GM13977 (cell line): ENCODE measurements at regions not wholly inside any gene's neighbourhood (a gene's known extent, or its start where the extent isn't known, plus 50 kb on each side); places are given as distances from the start of the nearest gene placed in this dataset.

Source experiments
- DNase-seq: peaks from one replicate; pipeline ENCODE4 v3.0.0; 2012; ENCODE audit warnings: low spot score
- in situ Hi-C: fragments of 300-500 bp; cut with MboI; formaldehyde crosslinking; loops from one replicate; pipeline ENCODE4 v1.12.0; 2022; ENCODE audit warnings: low sequenced_read_pairs, low pct_unique_long_range_greater_than_20kb, mixed read lengths, inconsistent platforms; ENCODE audit not compliant: unreplicated experiment
- TF ChIP-seq, protein P1 (sequence below): IDR thresholded peaks from 2 replicates; pipeline ENCODE4 v1.5.1; 2012; ENCODE audit warnings: mild to moderate bottlenecking, control low read depth; ENCODE audit not compliant: insufficient read depth; ENCODE audit errors: extremely low read depth, missing control alignments

DNA sequence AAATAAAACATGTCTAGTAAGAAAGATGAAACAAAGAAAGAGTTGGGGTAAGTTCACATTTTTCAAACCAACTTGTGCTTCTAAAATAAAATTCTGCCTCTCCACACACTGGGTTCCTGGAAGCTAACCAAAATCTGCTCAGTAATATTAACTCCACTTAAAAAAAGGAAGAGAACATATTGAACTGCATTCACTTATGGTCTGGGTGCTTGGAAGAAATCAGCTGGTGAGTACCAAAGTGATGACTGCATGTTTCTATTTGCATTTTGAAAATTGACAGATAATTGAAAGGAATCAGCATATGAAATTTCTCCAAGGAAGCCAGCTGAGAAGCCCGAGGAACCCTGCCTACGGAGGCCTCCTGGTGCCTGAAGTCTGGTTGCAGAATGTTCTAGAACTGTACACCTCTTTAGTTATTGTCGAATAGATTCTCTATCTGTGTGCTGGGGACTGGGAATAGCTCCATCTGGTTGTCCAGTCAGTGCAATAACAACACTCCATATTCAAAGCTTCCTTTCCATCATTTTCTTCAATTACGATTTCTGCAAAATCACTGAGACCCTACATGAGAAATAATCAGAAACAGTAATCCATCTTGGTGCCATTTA is 836.1 kb downstream of the VRK1 start:
- TF ChIP-seq, protein P1, sequence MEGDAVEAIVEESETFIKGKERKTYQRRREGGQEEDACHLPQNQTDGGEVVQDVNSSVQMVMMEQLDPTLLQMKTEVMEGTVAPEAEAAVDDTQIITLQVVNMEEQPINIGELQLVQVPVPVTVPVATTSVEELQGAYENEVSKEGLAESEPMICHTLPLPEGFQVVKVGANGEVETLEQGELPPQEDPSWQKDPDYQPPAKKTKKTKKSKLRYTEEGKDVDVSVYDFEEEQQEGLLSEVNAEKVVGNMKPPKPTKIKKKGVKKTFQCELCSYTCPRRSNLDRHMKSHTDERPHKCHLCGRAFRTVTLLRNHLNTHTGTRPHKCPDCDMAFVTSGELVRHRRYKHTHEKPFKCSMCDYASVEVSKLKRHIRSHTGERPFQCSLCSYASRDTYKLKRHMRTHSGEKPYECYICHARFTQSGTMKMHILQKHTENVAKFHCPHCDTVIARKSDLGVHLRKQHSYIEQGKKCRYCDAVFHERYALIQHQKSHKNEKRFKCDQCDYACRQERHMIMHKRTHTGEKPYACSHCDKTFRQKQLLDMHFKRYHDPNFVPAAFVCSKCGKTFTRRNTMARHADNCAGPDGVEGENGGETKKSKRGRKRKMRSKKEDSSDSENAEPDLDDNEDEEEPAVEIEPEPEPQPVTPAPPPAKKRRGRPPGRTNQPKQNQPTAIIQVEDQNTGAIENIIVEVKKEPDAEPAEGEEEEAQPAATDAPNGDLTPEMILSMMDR: no peak
- in situ Hi-C loops: no loop called here
- DNase-seq: no peak

GRCh38 chr14:97634751-97635150 is 837.6 kb downstream of the VRK1 start:
- TF ChIP-seq, protein P1: no peak
- in situ Hi-C loops: no loop called here
- no peak for DNase-seq

DNA sequence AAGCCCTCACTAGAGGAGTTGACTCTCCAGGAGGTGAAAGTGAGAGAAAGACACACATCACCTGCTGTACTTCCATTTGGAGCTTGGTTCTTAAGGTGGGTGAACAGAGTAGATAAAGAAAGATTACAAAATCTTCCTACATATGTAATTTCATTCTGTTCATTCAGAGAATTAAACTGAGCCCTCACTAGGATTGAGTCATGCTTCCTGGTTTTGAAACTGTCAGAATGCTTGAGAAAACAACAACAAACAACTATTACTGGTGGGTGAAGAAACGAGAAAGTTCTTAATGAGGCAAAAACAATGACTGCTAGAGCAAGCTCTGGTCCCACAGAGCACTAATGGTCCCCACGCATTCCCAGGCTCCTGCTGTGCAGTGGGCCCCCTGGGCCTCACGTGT is 841.7 kb downstream of the VRK1 start:
- no peak for DNase-seq
- in situ Hi-C loops: no loop called here

DNA sequence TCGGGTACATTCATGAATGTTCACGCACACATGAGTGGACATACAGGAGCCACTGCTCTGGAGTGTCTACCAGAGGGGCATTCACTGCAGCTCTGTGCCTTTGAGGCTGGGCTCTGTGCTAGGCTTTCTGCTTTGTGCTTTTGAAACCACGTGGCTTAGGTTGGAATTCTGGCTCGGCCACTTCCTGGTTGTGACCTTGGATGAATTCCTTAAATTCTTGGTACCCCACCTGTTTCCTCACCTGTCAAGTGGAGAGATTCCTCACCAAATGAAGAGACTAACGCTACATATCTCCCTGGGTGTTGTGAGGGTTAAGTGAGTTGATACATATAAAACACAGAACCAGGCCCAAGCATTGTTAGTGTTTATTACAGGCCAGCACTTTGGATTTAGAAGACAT is 842.8 kb downstream of the VRK1 start:
- TF ChIP-seq, protein P1: no peak
- DNase-seq: no peak
- in situ Hi-C loops: no loop called here

More for the DNA sequence above, 841.7 kb downstream of the VRK1 start:
- TF ChIP-seq, protein P1: no peak

DNA sequence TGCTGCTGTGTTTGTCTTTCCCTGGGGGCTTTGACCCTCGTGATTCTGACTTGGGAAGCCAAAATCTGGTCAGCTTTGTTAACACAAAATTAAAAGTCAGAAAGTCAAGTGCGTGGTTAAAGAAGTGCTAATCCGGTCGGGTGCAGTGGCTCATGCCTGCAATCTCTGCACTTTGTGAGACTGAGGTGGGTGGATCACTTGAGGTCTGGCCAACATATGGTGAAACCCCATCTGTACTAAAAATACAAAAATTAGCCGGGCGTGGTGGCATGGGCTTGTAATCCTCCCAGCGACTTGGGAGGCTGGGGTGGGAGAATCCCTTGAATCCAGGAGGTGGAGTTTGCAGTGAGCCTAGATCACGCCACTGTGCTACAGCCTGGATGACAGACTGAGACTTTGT is 844.6 kb downstream of the VRK1 start:
- in situ Hi-C loops: no loop called here
- no peak for DNase-seq
- TF ChIP-seq, protein P1: no peak

DNA sequence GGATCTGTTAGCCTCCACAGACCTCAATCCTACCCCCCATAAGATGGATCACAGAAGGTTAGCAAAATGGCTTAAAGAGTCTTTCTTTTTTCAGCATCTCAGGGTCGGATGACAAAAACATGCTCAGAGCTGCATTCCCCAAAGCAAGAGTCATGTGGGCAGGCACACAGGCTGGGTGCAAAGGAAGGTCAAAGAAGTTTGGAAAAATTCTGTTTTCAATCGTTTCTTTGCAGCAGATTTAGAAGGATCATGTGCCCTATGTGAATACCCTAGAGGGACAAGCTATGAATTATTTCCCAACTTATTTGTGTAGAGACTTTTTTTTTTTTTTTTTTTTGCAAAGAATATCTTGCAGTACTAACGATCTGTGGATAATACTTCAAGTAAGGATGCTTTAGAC is 845.4 kb downstream of the VRK1 start:
- TF ChIP-seq, protein P1: no peak
- no peak for DNase-seq
- in situ Hi-C loops: no loop called here
